Mucosa of descending colon (tissue), 3 donors: ENCODE measurements at regions not wholly inside any gene's neighbourhood (a gene's known extent, or its start where the extent isn't known, plus 50 kb on each side); places are given as distances from the start of the nearest gene placed in this dataset.
A peak's percentile ranks its signal among the peaks of the same experiment; 100 is the strongest.

Source experiments
- ATAC-seq: fragments of 200-7000 bp; cut with Tn5 transposase; one replicate; pipeline ENCODE4 v1.9.1; 2020; ENCODE audit warnings: mild to moderate bottlenecking, moderate library complexity
- DNase-seq, 3 donors: peaks; one replicate each; pipeline ENCODE4 v3.0.0-alpha.2; 2020
- H3K36me3 ChIP-seq: fragments of 200-600 bp; one replicate; pipeline ENCODE4 v1.8.0; 2021; ENCODE audit warnings: low read depth, mild to moderate bottlenecking
- H3K4me1 ChIP-seq: fragments of 200-600 bp; one replicate; pipeline ENCODE4 v1.8.0; 2021; ENCODE audit warnings: low read depth, mild to moderate bottlenecking
- H3K4me3 ChIP-seq: fragments of 200-600 bp; one replicate; pipeline ENCODE4 v1.8.0; 2021; ENCODE audit warnings: mild to moderate bottlenecking
- H3K9me3 ChIP-seq: fragments of 200-600 bp; one replicate; pipeline ENCODE4 v1.8.0; 2021; ENCODE audit warnings: mild to moderate bottlenecking
- CTCF ChIP-seq: fragments of 200-600 bp; IDR thresholded peaks from one replicate; pipeline ENCODE4 v1.8.0; 2022; ENCODE audit warnings: antibody characterized with exemption, mild to moderate bottlenecking
- intact Hi-C, 2 donors: fragments of 100-400 bp; cut with DNase I in 1 of 2; cut with micrococcal nuclease in 1 of 2; formaldehyde crosslinking; loops; one replicate each; pipeline versions ENCODE4 v1.11.0 to v1.11.1; 2022; cut with DNase I, micrococcal nuclease
- donor health status: DM: no; HTN: no; CAD: no; lungs with moderate emphysema.
- donor health status: DM: no; HTN: no; CAD: no.
- donor health status: DM: no; HTN: yes; CAD: no.

- H3K4me1 ChIP-seq, result peaks cover 16% of the 10 kb centered on the region
- no peaks in the 10 kb centered on the region for H3K9me3 ChIP-seq
- peak; percentile 55 for ATAC-seq
- intact Hi-C loops, result no loop called here
- no peak for DNase-seq
- no peak for TF ChIP-seq CTCF
- H3K36me3 ChIP-seq, result no peaks in the 10 kb centered on the region
- H3K4me3 ChIP-seq, result no peak overlapping the region
Observed at GRCh38 chr10:4266416-4267085, 481.5 kb upstream of the KLF6 start.

- ATAC-seq, result no peak
- intact Hi-C loops, result no loop called here
Observed at GRCh38 chr10:4265964-4266363, 481.0 kb upstream of the KLF6 start.

GRCh38 chr10:4264209-4264865 lies 479.3 kb upstream of the KLF6 start:
- H3K9me3 ChIP-seq, result no peaks in the 10 kb centered on the region
- no peak overlapping the region for H3K4me3 ChIP-seq
- DNase-seq (no peak), ATAC-seq (no peak)
- no peak for TF ChIP-seq CTCF
- no peaks in the 10 kb centered on the region for H3K36me3 ChIP-seq
- intact Hi-C loops, result no loop called here
- peaks cover 16% of the 10 kb centered on the region for H3K4me1 ChIP-seq

More at GRCh38 chr10:4265964-4266363, 481.0 kb upstream of the KLF6 start:
- no peak for TF ChIP-seq CTCF
- Histone ChIP-seq H3K9me3 (no peaks in the 10 kb centered on the region), H3K4me3 (no peak overlapping the region), H3K4me1 (peaks cover 16% of the 10 kb centered on the region), H3K36me3 (no peaks in the 10 kb centered on the region)
- no peak for DNase-seq

GRCh38 chr10:4263601-4263921 lies 478.6 kb upstream of the KLF6 start:
- intact Hi-C loops, result no loop called here
- TF ChIP-seq CTCF, result no peak
- Histone ChIP-seq H3K36me3 (no peaks in the 10 kb centered on the region), H3K9me3 (no peaks in the 10 kb centered on the region), H3K4me3 (no peak overlapping the region), H3K4me1 (peaks cover 16% of the 10 kb centered on the region)
- peak in 2 of 3 donors; percentile 44 to 49 for DNase-seq
- ATAC-seq, result peak; percentile 74

GRCh38 chr10:4262870-4263600 lies 478.0 kb upstream of the KLF6 start:
- Histone ChIP-seq H3K36me3 (no peaks in the 10 kb centered on the region), H3K4me1 (peaks cover 16% of the 10 kb centered on the region), H3K4me3 (no peak overlapping the region), H3K9me3 (no peaks in the 10 kb centered on the region)
- TF ChIP-seq CTCF, result no peak
- ATAC-seq, result peak; percentile 45
- no peak for DNase-seq
- intact Hi-C loops, result no loop called here
